NCI-H2107 treated with DMSO at 0.1 percent for 48 hours (cell line): ENCODE measurements at regions not wholly inside any gene's neighbourhood (a gene's known extent, or its start where the extent isn't known, plus 50 kb on each side); places are given as distances from the start of the nearest gene placed in this dataset.

Source experiments
- DNase-seq: peaks from one replicate; lab custom pipeline; 2025; ENCODE audit not compliant: unreplicated experiment; lab: John Stamatoyannopoulos, UW

DNA sequence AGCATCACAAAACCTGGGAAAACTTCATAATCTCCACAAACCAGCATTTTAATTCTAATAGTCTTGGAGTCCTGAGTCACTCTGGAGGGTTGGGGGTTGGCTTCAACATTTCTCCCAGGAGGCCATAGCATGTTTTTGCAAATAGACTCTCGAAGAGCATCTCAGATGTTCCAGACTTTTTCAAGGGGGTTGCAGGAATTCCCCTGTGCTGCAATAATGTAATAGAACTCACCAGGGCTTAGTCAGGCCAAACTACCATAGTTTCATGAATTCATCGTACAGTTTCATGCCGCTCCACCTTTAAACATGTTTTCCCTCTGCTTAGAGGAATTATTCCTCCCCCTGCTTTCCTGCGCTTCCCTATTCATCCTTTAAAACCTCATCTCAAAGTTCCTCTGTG is 499.5 kb upstream of the KLF4 start:
- DNase-seq, result no peak

DNA sequence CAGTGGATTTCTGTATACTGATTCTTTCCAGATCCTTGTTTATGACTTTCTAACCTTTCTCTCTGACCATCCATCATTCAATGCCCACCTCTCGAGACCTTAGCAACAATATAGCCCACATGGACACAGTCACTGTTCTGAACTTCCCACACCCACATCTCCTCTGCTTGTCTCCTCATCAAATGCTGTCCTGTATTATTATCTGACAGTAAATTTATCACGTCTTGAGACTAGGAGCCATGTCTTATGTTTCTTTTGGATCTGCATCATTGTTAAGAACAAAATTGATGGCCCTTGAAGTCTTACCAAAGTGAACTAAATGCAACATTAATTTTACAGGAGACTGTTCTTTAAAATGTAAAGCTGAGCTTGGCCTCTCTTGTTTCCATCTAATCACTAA is 495.4 kb upstream of the KLF4 start:
- DNase-seq, result no peak

DNA sequence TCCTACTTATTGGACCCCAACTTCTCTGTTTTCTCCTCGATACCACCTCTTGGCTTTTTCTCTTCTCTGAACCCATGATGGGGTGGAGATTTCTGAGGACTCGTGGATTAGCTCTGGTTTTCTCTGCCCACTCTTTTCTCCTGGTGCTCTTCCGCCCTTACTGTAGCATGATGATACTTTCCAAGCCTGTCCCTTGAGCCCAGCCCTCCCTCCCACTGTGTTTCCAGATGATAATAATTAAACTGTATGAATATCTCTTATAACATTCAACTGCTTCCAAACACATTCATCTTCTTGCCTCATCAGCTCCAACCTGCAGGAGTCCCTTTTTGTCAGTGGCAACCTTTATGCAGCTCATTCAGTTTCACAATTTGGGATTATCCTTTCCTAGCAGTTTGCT is 494.2 kb upstream of the KLF4 start:
- DNase-seq, result no peak

DNA sequence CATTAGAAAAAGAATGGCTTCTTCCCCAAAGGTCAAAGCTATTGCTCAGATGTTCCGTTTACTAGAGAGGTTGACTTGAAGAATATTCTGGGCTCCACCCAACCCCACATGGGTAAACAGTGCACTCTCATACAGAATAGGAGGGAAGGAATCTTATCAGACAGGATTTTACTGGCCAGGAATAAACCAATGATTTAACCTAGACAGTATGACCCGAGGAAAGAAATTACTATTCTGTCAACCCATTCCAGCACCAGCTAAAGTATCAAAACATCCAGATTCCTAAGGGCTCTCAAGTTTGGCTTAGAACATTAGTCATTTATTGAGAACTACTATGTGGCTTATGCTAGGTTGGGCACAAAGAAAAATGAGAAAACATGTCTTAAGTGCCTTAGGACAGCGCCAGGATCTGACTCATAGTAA is 493.6 kb upstream of the KLF4 start:
- no peak for DNase-seq

DNA sequence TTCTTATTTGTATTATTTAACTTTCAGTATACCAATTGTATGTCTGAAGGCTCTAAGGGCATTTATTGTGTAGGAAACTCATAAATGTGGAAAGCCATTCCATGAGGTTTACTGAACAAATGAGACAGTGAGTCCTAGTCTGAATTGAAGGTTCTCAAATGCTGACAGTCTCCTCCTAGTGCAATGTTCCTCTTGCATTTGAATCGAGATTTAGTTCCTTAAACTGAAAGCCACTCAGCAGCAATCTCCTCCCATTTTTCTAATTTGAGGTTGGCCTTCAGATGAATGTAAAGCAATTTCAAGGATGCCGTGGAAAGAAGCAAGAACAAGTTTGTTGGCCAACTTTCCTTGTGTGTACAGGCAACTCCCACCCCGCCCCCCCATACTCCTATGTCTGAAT is 493.2 kb upstream of the KLF4 start:
- DNase-seq, result no peak

DNA sequence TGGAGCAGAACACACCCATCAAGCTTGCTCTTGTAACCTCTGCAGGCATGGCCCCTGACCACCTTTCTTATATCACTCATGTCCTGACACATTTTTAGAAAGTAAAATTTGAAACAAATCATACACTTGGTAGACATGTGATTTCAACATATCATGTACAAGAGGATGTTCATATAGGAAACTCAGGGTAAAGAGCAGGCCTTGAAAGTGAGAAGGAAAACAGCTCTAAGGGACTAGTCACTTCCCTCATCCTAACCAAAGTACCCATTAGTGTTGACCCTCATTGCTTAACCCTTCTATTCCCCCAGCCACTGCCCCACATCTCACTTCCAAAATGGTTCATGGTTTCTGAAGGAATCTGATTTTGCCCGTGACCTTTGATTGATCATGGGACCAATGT is 492.4 kb upstream of the KLF4 start:
- DNase-seq, result no peak

DNA sequence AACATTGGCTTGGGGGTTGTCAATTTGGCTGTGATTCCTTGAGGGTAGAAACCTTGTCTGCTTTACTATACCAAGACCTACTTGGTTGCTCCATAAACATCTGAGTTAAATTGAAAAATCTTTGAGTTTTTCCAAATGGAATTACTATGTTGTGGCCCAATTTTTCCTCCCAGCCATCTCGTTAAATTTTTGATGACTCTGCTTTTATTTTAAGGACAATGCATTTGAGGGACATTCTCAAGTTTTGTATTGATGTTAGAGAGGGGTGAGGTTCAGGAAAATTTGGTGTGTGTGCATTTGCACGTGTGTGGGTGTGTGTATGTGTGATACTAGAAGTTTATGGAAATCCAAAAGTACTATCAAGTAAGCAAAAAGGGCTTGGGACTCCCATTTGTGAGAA is 491.4 kb upstream of the KLF4 start:
- DNase-seq, result no peak

DNA sequence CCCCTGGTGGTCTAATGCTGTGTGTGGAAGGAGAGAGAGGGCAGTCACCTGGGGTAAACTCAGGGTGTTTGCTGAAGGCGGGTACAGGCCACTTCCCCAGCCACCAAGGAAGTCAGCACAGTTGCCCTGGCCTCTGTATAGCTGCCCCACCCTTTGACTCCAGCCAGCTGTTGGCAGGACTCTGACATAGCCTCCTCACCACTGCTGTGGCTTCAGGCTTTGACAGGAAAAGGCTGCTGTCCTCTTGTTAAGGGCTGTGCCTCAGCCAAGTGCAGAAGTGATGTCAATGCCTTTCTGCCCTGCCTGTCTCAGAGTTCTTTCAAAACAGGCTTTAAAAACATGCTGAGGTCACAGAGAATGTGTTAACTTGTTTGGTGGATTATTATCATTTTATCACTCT is 487.2 kb upstream of the KLF4 start:
- no peak for DNase-seq

DNA sequence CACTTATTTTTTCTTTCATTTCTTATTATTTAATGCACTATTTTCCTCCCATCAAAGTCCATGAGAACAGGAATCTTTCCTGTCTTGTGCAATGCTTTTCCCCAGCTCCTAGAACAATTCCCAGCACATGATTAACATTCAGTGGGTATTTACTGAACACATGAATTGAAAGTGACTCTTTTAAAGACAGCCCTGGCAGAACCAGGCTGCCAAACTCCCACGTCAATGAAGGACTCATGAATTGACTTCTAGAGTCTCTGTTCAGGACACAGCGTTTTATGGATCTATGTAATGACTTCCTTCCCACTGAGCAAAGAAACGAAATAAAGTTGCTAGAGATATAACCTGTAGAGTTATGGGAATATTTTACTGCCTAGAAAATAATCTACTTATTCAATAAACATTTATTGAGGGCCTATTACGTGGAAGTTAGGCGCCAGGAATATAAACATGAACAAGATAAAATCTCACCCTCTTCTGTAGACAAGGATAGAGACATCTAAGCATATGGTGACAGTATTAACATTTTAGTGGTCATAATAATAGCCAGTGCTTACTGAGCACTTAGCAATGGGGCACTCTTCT is 485.9 kb upstream of the KLF4 start:
- DNase-seq, result no peak

DNA sequence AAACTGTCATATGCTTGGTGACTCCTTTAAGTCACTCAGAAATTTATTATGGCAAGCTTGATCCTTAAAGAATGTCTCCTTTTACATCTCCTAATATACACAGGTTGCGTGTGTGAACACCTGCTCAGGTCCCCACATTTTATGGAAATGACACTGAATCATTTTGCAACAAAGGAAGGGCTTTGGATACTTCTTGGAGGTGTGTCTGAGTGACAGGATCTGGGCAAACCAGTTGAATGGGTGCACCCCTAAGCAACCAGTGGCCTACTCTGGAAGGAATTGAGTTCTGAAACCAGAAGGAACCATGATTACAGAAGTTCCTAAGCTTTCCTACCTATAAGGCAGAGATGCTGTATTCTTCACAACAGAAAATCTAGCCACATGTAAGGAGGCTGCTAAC is 483.9 kb upstream of the KLF4 start:
- DNase-seq, result no peak

DNA sequence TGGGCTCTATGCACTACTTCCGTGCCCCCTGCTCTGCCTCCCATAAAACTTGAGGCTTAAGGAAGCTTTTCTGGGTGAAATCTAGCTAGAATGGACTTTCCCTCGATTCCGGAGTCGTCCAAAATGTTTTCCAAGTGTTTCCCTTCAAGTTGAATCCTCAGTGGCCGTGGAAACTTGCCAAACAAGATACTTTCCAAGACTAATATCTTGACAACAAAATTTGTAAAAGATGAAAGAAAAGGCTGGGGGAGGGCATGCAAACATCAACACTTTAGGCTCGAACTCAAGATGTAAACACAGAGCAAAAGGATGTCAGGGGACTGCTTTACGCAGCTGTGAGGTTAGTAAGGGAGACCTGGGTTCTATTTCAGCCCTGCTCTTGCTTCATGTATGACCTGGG is 482.8 kb upstream of the KLF4 start:
- no peak for DNase-seq

DNA sequence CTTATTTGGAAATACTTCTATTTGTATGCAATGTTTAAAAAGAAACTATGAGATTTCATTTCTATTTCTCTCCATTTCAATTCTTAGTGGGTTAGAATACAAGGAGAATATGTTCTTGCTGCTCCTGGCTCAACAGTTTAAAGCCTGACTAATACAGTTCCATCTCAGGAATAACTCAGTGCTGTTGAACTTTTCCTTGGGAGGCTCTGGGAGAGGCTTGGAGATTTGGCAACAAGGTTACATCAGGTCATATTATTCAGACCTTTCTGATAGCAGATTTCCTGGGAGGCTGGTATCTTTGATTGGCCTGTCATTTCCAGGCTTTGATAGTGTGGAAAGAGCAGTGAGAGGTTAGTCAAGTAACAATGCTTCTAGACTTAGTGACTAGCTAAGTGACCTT is 481.7 kb upstream of the KLF4 start:
- no peak for DNase-seq

DNA sequence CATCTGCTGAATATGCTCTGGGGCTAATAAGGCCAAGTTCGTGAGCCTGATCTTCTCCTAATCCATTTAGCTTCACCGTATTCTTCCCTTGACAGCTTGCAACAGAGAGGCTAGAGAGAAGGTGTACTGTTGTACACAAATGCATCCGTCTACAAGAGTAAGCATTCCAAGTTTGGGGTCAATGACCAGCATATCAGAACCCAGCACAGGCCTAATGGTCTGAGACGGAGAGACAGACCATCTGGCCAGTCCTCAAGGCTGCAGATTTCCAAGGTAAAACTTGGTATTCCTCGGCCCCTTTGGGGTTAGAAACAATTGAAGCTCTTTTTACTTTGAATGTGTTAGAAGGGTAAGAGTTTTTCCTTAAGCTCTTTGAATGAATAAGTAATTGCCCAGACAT is 481.2 kb upstream of the KLF4 start:
- DNase-seq, result no peak

DNA sequence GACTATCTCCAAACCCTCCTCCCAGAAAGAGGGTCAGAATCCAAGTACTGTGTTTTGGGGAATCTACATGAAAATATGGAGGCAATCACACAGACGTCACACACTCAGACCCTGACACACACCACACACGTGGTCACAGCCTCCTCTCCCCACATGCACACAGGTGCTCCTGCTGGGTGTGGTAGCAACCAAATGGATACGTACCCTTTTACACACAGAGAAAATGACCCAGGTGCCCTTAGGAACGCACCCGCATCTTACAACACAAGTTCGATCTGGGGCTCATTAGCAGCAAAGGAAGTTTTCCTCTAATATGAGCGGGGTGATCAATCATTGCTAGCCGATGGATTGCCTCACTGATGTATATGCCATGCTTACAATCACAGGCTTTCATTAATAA is 480.2 kb upstream of the KLF4 start:
- DNase-seq, result no peak

DNA sequence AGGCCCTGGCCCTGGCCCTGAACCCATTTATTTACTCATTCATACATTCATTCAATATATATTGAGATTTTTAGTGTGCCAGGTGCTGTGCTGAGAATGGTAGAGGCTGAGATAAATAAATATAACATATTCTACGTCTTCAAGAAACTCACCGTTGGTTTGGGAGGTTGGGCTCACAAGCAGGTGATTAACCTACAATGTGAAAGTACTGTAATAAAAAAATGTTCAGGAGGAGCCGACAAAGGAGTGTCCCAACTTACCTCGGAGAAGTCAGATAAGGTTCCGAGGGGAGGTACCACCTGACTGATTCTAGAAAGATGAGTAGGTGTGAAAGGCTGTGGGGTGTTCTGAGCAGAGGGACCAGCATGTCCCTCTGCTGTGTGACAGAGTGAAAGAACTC is 479.6 kb upstream of the KLF4 start:
- no peak for DNase-seq

DNA sequence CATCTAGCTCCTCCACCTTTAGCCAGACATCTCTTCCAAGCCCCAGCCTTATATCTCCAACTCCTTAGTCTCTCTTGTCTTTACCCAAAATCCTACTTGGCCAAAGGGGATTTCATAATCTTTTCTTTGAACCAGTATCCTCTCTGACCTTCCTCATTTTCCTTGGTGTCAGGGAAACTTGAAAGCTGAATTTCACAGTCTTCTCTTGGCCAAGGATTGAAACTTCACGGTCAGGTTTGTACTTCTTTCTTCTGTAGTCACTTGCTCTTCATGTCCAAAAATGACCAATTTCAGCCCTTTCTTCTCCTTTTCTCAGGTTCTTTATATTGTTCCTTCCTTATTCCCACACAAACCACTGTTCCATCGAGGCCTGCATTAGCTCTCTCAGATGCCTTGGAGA is 473.7 kb upstream of the KLF4 start:
- no peak for DNase-seq

DNA sequence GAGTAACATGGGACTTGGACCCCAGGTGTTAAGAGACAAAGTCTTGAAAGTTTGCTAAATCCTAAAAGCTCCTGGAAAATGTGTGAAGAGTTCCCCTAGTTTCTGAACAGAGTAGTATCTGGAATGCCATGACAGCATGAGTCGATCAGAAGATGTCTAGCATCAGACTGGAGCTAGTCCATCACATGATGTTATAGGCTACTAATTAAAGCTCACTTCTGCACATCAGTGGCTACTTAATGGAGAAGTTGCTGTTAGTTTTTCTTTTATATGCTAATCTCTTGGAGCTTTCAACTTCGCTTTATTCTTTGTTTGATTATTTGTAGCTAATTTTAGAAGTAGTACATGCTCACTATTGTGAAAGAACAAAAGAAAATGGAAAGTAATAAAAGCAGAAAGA is 471.3 kb upstream of the KLF4 start:
- DNase-seq, result no peak

DNA sequence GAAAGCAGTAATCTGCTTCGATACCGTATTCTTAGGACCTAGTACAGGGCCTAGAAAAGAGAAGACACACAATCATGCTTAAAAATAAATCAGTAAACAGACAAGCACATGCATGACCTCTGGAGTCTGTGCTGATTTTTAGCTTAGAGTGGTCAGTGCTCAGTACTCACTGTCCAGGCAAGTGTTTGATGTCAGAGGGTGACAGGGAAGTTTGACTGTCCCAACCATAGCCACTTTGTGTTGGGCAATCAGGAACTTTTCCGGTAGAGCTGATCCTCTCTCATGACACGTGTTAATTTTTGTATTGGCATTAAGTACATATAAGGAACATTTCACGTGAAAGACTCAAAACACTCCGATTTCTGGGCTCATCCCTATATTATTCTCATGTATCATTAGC is 464.7 kb upstream of the KLF4 start:
- DNase-seq, result no peak

DNA sequence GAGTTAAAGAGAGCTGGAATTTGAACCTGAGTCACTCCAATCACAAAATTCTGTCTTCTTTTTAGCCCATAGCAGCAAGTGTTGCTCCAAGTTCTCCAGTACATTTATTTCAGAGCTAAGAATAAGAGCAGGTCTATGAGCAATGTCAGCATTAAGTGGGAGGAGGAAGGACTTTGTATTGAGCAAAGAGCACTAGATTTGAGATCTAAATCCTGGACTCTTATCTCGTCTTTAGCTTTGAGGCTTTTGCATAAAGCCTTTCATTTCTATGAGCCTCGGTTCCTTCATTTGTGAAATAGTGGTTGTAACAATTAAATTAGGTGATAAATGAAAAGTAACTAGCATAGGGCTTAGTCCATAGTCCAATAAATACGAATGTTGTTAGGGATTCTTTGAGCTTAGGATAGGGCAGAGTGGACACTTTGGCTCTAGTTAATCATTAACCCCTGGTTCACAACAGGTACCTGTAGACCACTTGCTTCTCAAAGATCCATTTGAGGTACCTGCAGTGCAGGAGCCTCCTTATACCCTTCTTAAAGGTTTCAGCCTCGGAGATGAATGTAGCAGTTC is 464.1 kb upstream of the KLF4 start:
- no peak for DNase-seq

DNA sequence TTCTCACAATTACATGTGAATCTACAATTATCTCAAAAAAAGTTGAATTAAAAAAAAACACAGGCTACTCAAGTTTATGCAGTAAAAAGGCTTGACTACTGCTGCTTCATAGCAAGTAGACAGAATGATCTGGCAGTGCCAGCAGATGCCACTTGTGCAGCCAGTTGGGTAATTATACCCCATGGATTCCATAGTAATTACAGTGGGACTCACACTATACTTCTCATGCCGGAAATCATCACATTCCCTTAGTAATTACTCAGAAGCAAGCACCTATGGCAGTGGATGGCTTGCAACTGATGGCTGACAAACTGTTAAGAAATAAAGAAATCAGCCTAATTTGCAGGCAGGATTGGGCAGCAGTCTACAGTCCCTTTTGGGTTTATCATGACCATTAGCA is 463.2 kb upstream of the KLF4 start:
- DNase-seq, result no peak

DNA sequence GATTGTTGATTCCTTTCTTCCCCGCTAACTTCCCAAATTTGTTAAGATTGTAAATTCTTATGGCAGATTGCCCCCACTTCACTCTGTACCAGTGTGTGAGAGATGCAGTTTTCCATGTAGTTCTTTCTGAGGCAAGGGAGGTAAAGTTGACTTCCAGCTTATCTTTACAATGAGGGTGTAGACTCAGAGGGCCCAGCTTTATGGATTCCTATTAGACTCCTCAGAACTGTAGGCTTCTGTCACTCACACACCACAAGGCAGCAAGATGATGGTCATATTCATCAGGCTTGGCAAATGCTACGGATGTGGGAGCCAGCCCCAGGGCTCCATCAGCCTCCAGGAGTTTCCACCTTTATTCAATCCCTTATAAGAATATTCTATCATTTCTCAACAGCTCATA is 461.9 kb upstream of the KLF4 start:
- DNase-seq, result no peak

DNA sequence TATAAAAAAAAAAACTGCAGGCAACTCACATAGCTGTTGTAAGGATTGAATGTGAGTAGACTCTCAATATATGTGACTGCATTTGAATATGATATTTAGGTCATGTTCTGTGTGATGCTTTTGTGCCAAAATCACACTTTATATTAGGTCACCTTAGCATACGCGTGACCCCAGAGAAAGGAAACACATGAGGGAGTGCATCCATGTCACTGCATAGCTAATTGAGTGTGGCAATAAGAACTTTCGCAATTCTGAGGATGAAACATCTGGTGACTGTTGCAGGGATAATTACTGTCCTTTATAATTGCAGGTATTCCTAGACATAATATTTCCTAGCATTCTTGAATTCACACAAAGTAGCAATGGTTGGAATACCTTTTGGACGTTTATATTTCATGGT is 459.5 kb upstream of the KLF4 start:
- DNase-seq, result no peak

DNA sequence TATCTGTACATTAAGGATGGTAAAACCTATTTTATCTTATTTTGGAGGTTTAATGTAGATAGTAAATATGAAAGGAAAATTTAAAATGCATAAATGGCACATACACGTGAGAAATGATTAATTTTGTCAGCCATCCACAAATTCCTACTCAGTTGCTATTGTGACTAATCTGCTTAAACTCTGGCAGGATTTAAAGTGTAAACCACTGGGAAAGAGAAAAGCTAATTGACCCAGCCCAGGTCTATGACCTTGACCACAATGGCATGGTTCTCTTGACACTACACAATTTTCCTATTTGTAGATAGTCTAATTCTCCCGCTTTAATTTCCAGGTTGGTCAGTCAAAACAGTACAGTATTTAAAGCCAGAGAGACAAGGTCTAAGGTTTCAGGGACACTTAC is 459.0 kb upstream of the KLF4 start:
- DNase-seq, result no peak

DNA sequence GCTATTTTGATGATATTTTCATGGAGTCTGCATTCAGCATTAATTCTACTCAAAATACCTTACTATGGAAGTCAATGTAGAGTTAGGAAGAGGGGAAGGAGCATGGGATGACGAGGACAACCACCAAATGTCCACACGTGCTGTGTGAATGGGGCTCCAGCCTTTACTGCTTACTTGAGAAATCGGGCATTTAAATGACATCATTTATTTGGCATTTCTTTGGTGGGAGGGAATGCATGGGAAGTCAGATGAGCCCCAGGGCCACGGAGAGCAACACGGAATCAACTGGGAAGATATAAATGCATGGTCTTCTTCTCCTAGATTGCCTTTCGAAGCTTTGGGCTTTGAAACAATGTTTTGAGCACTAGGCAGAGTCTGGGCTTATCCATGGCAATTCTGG is 458.5 kb upstream of the KLF4 start:
- no peak for DNase-seq
